Type B pancreatic cell (in vitro differentiated cells): ENCODE measurements at regions not wholly inside any gene's neighbourhood (a gene's known extent, or its start where the extent isn't known, plus 50 kb on each side); places are given as distances from the start of the nearest gene placed in this dataset.
A peak's percentile ranks its signal among the peaks of the same experiment; 100 is the strongest.

ENCODE experiments used
- DNase-seq: peaks from one replicate; pipeline ENCODE4 v3.0.0; 2021; ENCODE audit warnings: mixed read lengths; ENCODE audit not compliant: unreplicated experiment; ENCODE audit errors: extremely low spot score
- H3K27ac Mint-ChIP-seq: 2 replicates; pipeline ENCODE4 v1.8.0; 2021; ENCODE audit warnings: mild to moderate bottlenecking, mixed read lengths
- H3K27me3 Mint-ChIP-seq: 2 replicates; pipeline ENCODE4 v1.8.0; 2021; ENCODE audit warnings: mixed read lengths
- H3K36me3 Mint-ChIP-seq: 2 replicates; pipeline ENCODE4 v1.8.0; 2021; ENCODE audit warnings: mixed read lengths
- H3K4me1 Mint-ChIP-seq: one replicate; pipeline ENCODE4 v1.8.0; 2021; ENCODE audit warnings: mixed read lengths; ENCODE audit not compliant: unreplicated experiment
- H3K4me3 Mint-ChIP-seq: 2 replicates; pipeline ENCODE4 v1.8.0; 2021; ENCODE audit warnings: mild to moderate bottlenecking, mixed read lengths
- H3K9me3 Mint-ChIP-seq: 2 replicates; pipeline ENCODE4 v1.8.0; 2021; ENCODE audit warnings: mixed read lengths
- TF ChIP-seq, protein P1 (sequence below): fragments of 200-600 bp; sonication (generic); conservative IDR thresholded peaks from 2 replicates; pipeline ENCODE4 v1.5.0; 2021; ENCODE audit warnings: antibody characterized with exemption, mild to moderate bottlenecking

DNA sequence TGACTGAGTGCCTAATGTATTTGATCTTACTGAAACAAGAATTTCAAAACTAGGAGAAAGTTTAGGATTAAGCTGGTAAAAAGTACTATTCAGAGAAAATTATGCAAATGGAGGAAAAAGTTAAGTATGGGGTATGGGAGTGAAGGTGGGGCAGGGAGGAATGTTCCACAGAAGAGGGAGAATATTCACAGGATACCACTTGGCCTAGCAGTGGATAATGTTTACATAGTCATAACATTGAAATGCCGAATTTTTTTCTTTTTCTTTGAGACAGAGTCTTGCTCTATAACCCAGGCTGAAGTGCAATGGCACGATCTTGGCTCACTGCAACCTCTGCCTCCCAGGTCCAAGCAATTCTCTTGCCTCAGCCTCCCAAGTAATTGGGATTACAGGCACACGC lies 61.2 kb upstream of the LMNB1 start:
- Mint-ChIP-seq H3K4me3 (no peak overlapping the region), H3K9me3 (no peaks in the 10 kb centered on the region), H3K27ac (no peak overlapping the region), H3K36me3 (no peaks in the 10 kb centered on the region), H3K4me1 (peaks cover 7% of the 10 kb centered on the region), H3K27me3 (no peaks in the 10 kb centered on the region)
- TF ChIP-seq, protein P1, sequence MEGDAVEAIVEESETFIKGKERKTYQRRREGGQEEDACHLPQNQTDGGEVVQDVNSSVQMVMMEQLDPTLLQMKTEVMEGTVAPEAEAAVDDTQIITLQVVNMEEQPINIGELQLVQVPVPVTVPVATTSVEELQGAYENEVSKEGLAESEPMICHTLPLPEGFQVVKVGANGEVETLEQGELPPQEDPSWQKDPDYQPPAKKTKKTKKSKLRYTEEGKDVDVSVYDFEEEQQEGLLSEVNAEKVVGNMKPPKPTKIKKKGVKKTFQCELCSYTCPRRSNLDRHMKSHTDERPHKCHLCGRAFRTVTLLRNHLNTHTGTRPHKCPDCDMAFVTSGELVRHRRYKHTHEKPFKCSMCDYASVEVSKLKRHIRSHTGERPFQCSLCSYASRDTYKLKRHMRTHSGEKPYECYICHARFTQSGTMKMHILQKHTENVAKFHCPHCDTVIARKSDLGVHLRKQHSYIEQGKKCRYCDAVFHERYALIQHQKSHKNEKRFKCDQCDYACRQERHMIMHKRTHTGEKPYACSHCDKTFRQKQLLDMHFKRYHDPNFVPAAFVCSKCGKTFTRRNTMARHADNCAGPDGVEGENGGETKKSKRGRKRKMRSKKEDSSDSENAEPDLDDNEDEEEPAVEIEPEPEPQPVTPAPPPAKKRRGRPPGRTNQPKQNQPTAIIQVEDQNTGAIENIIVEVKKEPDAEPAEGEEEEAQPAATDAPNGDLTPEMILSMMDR: no peak
- no peak for DNase-seq

DNA sequence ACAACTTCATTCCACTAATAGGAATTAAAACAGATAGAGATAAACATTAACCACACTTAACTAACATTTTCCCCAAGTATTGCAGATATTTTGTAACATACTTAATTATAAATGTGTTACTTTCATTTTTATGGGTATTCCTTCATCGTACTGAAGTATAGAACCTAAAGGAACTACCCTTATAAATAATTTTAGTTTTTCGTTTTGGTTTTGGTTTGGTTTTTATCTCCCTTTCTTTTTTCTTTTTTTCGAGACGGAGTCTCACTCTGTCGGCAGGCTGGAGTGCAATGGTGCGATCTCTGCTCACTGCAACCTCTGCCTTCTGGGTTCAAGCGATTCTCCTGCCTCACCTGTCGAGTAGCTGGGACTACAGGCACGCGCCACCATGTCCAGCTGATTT lies 60.1 kb upstream of the LMNB1 start:
- TF ChIP-seq, protein P1: no peak
- Mint-ChIP-seq H3K4me3 (no peak overlapping the region), H3K27me3 (no peaks in the 10 kb centered on the region), H3K4me1 (peaks cover 7% of the 10 kb centered on the region), H3K27ac (no peak overlapping the region), H3K9me3 (no peaks in the 10 kb centered on the region), H3K36me3 (no peaks in the 10 kb centered on the region)
- no peak for DNase-seq

DNA sequence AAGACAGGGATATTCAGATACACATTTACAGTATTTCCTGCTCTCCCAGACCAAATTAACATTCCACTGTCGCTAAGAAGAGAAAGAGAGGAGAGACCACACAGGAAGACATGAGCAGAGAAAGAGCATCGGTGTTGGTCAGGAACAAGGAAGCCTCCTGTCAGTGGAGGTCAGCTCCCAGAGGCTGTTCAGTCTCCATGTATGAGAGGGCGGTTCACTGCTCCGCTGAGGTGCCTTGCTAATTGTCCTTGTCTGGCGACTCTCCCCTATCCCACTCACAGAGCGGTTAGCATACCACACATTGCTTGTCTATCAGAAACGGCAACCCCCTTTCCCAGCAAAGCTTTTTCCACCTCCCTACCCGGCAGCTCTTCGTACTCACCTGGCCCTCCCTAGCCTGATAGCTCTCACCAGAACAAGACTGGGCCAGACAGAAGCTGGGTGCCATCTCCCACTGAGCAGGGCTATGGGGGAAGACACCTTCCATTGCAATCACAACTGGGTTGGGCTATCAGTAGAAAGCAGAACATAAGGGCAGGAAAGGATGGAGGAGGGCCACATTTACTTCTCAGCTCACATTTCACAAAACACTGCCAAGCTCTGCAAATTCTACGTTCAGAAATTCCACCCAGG lies 58.6 kb upstream of the LMNB1 start:
- Mint-ChIP-seq H3K36me3 (no peaks in the 10 kb centered on the region), H3K27me3 (no peaks in the 10 kb centered on the region), H3K9me3 (no peaks in the 10 kb centered on the region), H3K27ac (no peak overlapping the region), H3K4me3 (peak overlapping the region; percentile 6), H3K4me1 (peaks cover 7% of the 10 kb centered on the region)
- TF ChIP-seq, protein P1: no peak
- DNase-seq: no peak

DNA sequence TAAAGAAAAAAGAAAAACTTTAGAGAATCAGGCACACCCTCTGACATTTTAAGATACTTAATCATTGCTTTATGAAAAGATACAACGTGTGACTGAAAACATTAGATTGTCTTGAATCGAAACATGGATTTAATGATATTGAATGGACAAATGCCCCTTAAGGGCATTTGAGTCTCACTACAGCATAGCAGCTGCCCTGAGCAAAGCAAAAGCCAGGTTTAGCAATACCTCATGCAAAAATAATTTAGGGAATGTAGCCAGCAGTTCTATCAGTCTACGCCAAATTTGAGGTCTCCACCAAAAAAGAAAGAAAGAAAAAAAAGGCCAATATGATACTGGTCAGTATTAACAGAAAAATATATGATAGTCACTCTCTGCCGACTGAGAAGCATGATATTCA lies 56.6 kb upstream of the LMNB1 start:
- TF ChIP-seq, protein P1: no peak
- no peak overlapping the region for H3K27ac Mint-ChIP-seq
- no peaks in the 10 kb centered on the region for H3K36me3 Mint-ChIP-seq
- peaks cover 7% of the 10 kb centered on the region for H3K4me1 Mint-ChIP-seq
- H3K4me3 Mint-ChIP-seq: no peak overlapping the region
- DNase-seq: no peak
- H3K9me3 Mint-ChIP-seq: no peaks in the 10 kb centered on the region
- H3K27me3 Mint-ChIP-seq: no peaks in the 10 kb centered on the region

DNA sequence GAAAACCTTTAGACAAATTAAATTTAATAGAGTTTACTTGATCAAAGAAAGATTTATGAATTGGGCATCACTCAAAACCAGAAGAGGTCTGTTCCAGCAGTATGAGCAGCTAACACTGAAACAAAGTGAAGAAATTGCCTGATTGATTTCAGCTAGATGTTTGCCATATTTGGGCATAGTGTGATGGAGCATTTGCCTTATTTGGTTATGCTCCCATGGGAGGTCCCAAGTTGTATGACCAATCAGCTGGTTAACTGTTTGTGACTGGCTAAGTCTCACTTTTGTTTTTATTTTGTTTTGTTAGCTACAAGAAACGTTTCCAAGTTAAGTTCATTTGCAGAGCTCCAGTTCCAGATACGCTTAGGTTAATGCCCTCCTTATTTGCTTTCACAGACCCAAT lies 53.3 kb upstream of the LMNB1 start:
- DNase-seq: no peak
- Mint-ChIP-seq H3K4me3 (no peak overlapping the region), H3K27me3 (no peaks in the 10 kb centered on the region), H3K9me3 (no peaks in the 10 kb centered on the region), H3K36me3 (no peaks in the 10 kb centered on the region), H3K27ac (no peak overlapping the region), H3K4me1 (no peaks in the 10 kb centered on the region)
- TF ChIP-seq, protein P1: no peak
